ENCODE measurements at regions not wholly inside any gene's neighbourhood (a gene's known extent, or its start where the extent isn't known, plus 50 kb on each side); places are given as distances from the start of the nearest gene placed in this dataset.

DNA sequence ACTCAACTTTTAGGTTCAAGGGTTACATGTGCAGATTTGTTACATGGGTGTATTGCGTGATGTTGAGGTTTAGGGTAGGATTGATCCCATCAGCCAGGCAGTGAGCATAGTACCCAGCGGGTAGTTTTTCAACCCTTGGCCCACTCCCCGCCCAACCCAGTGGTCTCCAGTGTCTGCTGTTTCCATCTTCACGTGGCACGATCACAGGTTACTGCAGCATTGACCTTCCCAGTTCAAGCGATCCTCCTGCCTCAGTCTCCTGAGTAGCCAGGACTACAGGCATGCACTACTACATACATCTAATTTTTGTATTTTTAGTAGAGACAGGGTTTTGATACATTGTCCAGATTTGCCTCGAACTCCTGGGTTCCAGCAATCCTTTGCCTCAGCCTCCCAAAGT is 905.7 kb upstream of the ZNF722 start:
- TF ChIP-seq, protein P1, sequence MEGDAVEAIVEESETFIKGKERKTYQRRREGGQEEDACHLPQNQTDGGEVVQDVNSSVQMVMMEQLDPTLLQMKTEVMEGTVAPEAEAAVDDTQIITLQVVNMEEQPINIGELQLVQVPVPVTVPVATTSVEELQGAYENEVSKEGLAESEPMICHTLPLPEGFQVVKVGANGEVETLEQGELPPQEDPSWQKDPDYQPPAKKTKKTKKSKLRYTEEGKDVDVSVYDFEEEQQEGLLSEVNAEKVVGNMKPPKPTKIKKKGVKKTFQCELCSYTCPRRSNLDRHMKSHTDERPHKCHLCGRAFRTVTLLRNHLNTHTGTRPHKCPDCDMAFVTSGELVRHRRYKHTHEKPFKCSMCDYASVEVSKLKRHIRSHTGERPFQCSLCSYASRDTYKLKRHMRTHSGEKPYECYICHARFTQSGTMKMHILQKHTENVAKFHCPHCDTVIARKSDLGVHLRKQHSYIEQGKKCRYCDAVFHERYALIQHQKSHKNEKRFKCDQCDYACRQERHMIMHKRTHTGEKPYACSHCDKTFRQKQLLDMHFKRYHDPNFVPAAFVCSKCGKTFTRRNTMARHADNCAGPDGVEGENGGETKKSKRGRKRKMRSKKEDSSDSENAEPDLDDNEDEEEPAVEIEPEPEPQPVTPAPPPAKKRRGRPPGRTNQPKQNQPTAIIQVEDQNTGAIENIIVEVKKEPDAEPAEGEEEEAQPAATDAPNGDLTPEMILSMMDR (IDR thresholded peaks at IDR 0.05; ENCODE audit: control extremely low read depth, extremely low read depth) = no peak
- H3K27ac ChIP-seq (ENCODE audit: low read depth in 1 of 2, low read length in 1 of 2) = no peak overlapping the region
- H3K36me3 ChIP-seq (ENCODE audit: control insufficient read depth in 4 of 4, insufficient read depth in 4 of 4, low read length in 4 of 4) = no peaks in the 10 kb centered on the region
- no peaks in the 10 kb centered on the region for H3K27me3 ChIP-seq (ENCODE audit: control insufficient read depth in 3 of 3, insufficient read depth in 3 of 3, low read length in 2 of 3)
- no peak for ATAC-seq (ENCODE audit: insufficient read depth, low FRiP score)
- H3K9ac ChIP-seq (ENCODE audit: insufficient read depth in 1 of 2, low read length in 2 of 2) = no peak overlapping the region
- DNase-seq = no peak
- no peaks in the 10 kb centered on the region for H3K4me1 ChIP-seq (ENCODE audit: control insufficient read depth in 5 of 5, insufficient read depth in 5 of 5, low read length in 5 of 5)
- no peak overlapping the region for H3K4me3 ChIP-seq
- 65 to 67% methylated on average over 7 of the region's 7 CpGs for WGBS, 2 donors
- H3K9me3 ChIP-seq (ENCODE audit: control insufficient read depth in 4 of 4, insufficient read depth in 3 of 4, low read length in 3 of 4) = peaks cover 4 to 17% (median 9%) of the 10 kb centered on the region in 4 donors

DNA sequence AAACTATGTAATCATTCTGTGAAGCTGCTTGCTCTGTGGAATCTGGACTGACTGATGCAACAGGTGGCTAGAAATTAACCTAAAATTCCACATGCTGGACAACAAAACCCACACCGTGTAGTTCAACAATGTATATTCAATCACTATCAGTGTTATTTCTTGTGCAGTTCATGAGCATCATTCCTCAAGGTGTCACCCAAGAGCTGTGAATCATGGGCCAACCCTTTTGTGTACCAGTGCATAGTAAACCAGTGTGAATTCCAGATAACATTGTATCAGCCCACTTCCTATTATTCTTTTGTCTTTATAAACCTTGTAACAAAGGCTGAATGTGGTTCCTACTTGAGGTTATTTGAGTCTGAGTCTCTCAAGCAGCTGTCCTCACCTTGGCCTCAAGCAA is 905.2 kb upstream of the ZNF722 start:
- Histone ChIP-seq H3K27ac (ENCODE audit: low read depth in 1 of 2, low read length in 1 of 2) (no peak overlapping the region), H3K4me3 (no peak overlapping the region), H3K36me3 (ENCODE audit: control insufficient read depth in 4 of 4, insufficient read depth in 4 of 4, low read length in 4 of 4) (no peaks in the 10 kb centered on the region), H3K9ac (ENCODE audit: insufficient read depth in 1 of 2, low read length in 2 of 2) (no peak overlapping the region), H3K9me3 (ENCODE audit: control insufficient read depth in 4 of 4, insufficient read depth in 3 of 4, low read length in 3 of 4) (peaks cover 3 to 14% (median 8%) of the 10 kb centered on the region in 4 donors), H3K27me3 (ENCODE audit: control insufficient read depth in 3 of 3, insufficient read depth in 3 of 3, low read length in 2 of 3) (no peaks in the 10 kb centered on the region), H3K4me1 (ENCODE audit: control insufficient read depth in 5 of 5, insufficient read depth in 5 of 5, low read length in 5 of 5) (no peaks in the 10 kb centered on the region)
- TF ChIP-seq, protein P1 (IDR thresholded peaks at IDR 0.05; ENCODE audit: control extremely low read depth, extremely low read depth) = no peak
- WGBS, 2 donors = 53 to 55% methylated on average over 1 of the region's 1 CpG
- DNase-seq = no peak
- no peak for ATAC-seq (ENCODE audit: insufficient read depth, low FRiP score)

DNA sequence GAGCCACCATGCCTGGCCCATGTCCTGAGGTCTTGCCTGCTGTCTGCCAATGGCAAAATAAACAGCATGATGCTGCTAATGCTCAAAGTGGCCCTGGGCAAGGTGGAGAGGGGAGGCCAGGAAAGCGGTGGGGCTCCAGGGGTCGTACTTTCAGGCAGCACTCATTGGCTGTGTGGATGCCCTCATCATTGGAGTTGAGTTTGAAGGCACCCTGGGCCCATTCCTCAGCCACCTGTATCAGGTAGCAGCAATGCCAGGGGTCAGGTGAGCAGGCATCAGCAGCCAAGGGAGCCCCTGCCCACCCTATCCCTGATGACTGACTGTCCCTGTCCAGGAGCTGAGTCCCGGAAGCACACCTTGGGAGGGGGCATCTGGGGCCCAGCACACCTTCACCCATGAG is 902.5 kb upstream of the ZNF722 start:
- 69 to 73% methylated on average over 3 of the region's 3 CpGs for WGBS, 2 donors
- peaks cover 0 to 22% (median 12%) of the 10 kb centered on the region in 4 donors for H3K9me3 ChIP-seq (ENCODE audit: control insufficient read depth in 4 of 4, insufficient read depth in 3 of 4, low read length in 3 of 4)

More for the DNA sequence above, 902.5 kb upstream of the ZNF722 start:
- Histone ChIP-seq H3K27ac (ENCODE audit: low read depth in 1 of 2, low read length in 1 of 2) (no peak overlapping the region), H3K4me3 (no peak overlapping the region), H3K4me1 (ENCODE audit: control insufficient read depth in 5 of 5, insufficient read depth in 5 of 5, low read length in 5 of 5) (no peaks in the 10 kb centered on the region), H3K27me3 (ENCODE audit: control insufficient read depth in 3 of 3, insufficient read depth in 3 of 3, low read length in 2 of 3) (no peaks in the 10 kb centered on the region), H3K9ac (ENCODE audit: insufficient read depth in 1 of 2, low read length in 2 of 2) (no peak overlapping the region), H3K36me3 (ENCODE audit: control insufficient read depth in 4 of 4, insufficient read depth in 4 of 4, low read length in 4 of 4) (no peaks in the 10 kb centered on the region)
- DNase-seq (no peak), ATAC-seq (ENCODE audit: insufficient read depth, low FRiP score) (no peak)
- TF ChIP-seq, protein P1 (IDR thresholded peaks at IDR 0.05; ENCODE audit: control extremely low read depth, extremely low read depth) = no peak
